ENCODE measurements at regions not wholly inside any gene's neighbourhood (a gene's known extent, or its start where the extent isn't known, plus 50 kb on each side); places are given as distances from the start of the nearest gene placed in this dataset.

DNA sequence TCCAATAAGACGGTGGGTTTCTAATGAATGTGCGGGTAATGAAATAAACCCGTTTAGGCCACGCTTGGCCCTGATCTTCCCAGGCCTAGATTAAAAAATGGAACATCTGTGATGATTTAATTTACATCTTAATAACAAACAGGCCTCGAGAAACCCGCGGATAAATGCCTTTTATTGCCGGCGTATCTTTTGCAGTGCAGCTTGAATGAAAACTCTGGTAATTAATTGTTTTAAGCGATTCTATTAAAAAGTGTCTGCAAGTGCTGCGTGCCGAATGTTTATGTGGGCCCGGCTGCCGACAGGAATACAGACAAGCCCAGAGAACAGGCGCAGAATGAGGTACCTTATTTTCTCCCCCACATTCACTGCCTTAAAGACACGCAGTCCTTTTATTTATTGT is 420.7 kb downstream of the MN1 start:
- H3K4me2 ChIP-seq (ENCODE audit: low read depth, low read length) = no peak overlapping the region
- H3K36me3 ChIP-seq (replicated peaks; ENCODE audit: insufficient read depth, low read length) = no peaks in the 10 kb centered on the region
- peaks cover 76% of the 10 kb centered on the region for H3K27me3 ChIP-seq (replicated peaks; ENCODE audit: insufficient read depth, low read length)
- H3K27ac ChIP-seq (ENCODE audit: low read length) = no peak overlapping the region
- H3K4me3 ChIP-seq (ENCODE audit: low read length) = no peak overlapping the region
- H3K4me1 ChIP-seq (ENCODE audit: low read length) = no peaks in the 10 kb centered on the region
- no peaks in the 10 kb centered on the region for H4K20me1 ChIP-seq (ENCODE audit: insufficient read depth, low read length)
- H3K9me2 ChIP-seq (replicated peaks; ENCODE audit: insufficient read depth, low read length) = no peaks in the 10 kb centered on the region
- no peaks in the 10 kb centered on the region for H3K9me3 ChIP-seq (replicated peaks; ENCODE audit: insufficient read depth, low read length)
- no peak for DNase-seq
- H3F3A ChIP-seq (ENCODE audit: insufficient read depth, low read length) = no peaks in the 10 kb centered on the region
- no peaks in the 10 kb centered on the region for H3K79me2 ChIP-seq (ENCODE audit: low read length)
- H3K9ac ChIP-seq (ENCODE audit: low read length) = no peak overlapping the region
- H2AFZ ChIP-seq (ENCODE audit: low read length) = no peak overlapping the region
- TF ChIP-seq EZH2 (optimal IDR thresholded peaks at IDR 0.05; ENCODE audit: low read depth, low read length) = no peak
- no peak for TF ChIP-seq EZH2phosphoT487 (IDR thresholded peaks at IDR 0.05; ENCODE audit: low read length)

- Histone ChIP-seq H3K9me2 (replicated peaks; ENCODE audit: insufficient read depth, low read length) (no peaks in the 10 kb centered on the region), H3K4me3 (ENCODE audit: low read length) (no peak overlapping the region), H3K27ac (ENCODE audit: low read length) (no peak overlapping the region), H3F3A (ENCODE audit: insufficient read depth, low read length) (no peaks in the 10 kb centered on the region), H3K27me3 (replicated peaks; ENCODE audit: insufficient read depth, low read length) (peaks cover 83% of the 10 kb centered on the region), H3K36me3 (replicated peaks; ENCODE audit: insufficient read depth, low read length) (no peaks in the 10 kb centered on the region), H4K20me1 (ENCODE audit: insufficient read depth, low read length) (no peaks in the 10 kb centered on the region), H3K4me1 (ENCODE audit: low read length) (no peaks in the 10 kb centered on the region), H3K9me3 (replicated peaks; ENCODE audit: insufficient read depth, low read length) (no peaks in the 10 kb centered on the region), H3K79me2 (ENCODE audit: low read length) (no peaks in the 10 kb centered on the region), H3K9ac (ENCODE audit: low read length) (no peak overlapping the region), H3K4me2 (ENCODE audit: low read depth, low read length) (no peak overlapping the region), H2AFZ (ENCODE audit: low read length) (no peak overlapping the region)
- no peak for TF ChIP-seq EZH2phosphoT487 (IDR thresholded peaks at IDR 0.05; ENCODE audit: low read length)
- no peak for TF ChIP-seq EZH2 (optimal IDR thresholded peaks at IDR 0.05; ENCODE audit: low read depth, low read length)
- TF ChIP-seq, protein P1, sequence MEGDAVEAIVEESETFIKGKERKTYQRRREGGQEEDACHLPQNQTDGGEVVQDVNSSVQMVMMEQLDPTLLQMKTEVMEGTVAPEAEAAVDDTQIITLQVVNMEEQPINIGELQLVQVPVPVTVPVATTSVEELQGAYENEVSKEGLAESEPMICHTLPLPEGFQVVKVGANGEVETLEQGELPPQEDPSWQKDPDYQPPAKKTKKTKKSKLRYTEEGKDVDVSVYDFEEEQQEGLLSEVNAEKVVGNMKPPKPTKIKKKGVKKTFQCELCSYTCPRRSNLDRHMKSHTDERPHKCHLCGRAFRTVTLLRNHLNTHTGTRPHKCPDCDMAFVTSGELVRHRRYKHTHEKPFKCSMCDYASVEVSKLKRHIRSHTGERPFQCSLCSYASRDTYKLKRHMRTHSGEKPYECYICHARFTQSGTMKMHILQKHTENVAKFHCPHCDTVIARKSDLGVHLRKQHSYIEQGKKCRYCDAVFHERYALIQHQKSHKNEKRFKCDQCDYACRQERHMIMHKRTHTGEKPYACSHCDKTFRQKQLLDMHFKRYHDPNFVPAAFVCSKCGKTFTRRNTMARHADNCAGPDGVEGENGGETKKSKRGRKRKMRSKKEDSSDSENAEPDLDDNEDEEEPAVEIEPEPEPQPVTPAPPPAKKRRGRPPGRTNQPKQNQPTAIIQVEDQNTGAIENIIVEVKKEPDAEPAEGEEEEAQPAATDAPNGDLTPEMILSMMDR (IDR thresholded peaks at IDR 0.05; ENCODE audit: low read length) = no peak
- DNase-seq = no peak
Observed at GRCh38 chr22:27381552-27381951, 420.0 kb downstream of the MN1 start.

DNA sequence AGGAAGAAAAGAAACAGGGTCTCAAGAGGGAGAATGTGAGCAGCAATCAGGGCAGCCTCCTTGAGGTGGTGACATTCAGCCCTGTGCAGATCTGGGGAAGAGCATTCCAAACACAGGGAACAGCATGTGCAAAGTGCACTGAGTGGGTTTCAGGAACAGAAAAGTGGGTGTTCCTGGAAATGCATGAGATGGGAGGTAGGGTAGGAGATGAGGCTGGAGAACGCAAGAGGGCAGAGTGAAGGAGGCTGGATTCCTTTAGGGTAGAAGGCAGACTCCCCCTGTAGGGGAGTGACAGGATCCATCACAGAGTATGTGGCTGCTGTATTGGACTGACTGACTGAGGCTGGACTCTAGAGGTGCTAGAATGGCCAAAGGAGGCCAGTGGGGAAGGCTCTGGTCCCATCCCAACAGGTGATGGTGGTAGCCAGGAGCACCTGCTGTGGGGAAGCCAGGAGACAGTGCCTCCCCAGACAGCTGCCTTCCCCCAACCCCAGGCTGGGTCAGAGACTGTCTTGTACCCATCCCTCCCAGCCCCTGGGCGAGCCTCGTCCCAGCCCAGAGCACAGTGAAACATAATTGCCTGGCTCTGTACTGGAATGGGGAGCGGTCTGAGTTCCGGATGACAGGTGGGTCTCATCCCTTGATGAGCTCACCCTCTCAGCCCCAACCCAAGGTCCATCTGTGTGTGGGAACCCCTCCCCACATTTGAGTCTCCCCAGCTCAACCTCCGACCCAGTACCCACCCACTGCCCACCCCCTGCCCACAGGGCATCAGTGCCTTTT is 419.4 kb downstream of the MN1 start:
- H3K79me2 ChIP-seq (ENCODE audit: low read length) = no peaks in the 10 kb centered on the region
- no peak overlapping the region for H3K27ac ChIP-seq (ENCODE audit: low read length)
- H4K20me1 ChIP-seq (ENCODE audit: insufficient read depth, low read length) = no peaks in the 10 kb centered on the region
- no peaks in the 10 kb centered on the region for H3K9me3 ChIP-seq (replicated peaks; ENCODE audit: insufficient read depth, low read length)
- no peak for DNase-seq
- H2AFZ ChIP-seq (ENCODE audit: low read length) = no peak overlapping the region
- H3K36me3 ChIP-seq (replicated peaks; ENCODE audit: insufficient read depth, low read length) = no peaks in the 10 kb centered on the region
- no peaks in the 10 kb centered on the region for H3K4me1 ChIP-seq (ENCODE audit: low read length)
- no peak overlapping the region for H3K4me2 ChIP-seq (ENCODE audit: low read depth, low read length)
- no peaks in the 10 kb centered on the region for H3K9me2 ChIP-seq (replicated peaks; ENCODE audit: insufficient read depth, low read length)
- H3K9ac ChIP-seq (ENCODE audit: low read length) = no peak overlapping the region
- H3F3A ChIP-seq (ENCODE audit: insufficient read depth, low read length) = no peaks in the 10 kb centered on the region
- peaks cover 89% of the 10 kb centered on the region for H3K27me3 ChIP-seq (replicated peaks; ENCODE audit: insufficient read depth, low read length)
- TF ChIP-seq EZH2phosphoT487 (IDR thresholded peaks at IDR 0.05; ENCODE audit: low read length) (no peak), EZH2 (optimal IDR thresholded peaks at IDR 0.05; ENCODE audit: low read depth, low read length) (no peak)
- TF ChIP-seq, protein P1 (IDR thresholded peaks at IDR 0.05; ENCODE audit: low read length) = no peak
- no peak overlapping the region for H3K4me3 ChIP-seq (ENCODE audit: low read length)

DNA sequence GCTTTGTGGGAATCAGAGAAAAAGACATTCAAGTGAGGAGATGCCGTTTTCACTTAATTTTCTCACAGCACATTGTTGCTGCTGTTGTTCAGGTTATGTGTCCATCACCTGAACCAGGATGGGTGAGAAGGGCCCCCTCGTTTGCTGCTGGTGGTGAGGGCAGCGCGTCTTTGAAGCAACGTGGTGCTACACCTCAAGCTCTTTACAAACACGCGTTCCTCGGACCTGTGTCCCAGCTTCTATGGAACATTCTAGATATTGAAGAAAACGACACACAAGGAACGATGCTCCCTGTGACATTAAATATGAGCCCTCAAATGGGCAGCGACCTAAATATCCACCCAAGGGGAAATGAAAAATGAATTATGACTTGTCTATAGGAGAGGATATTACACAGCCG is 418.6 kb downstream of the MN1 start:
- H3K4me2 ChIP-seq (ENCODE audit: low read depth, low read length) = no peak overlapping the region
- DNase-seq = no peak
- peaks cover 94% of the 10 kb centered on the region for H3K27me3 ChIP-seq (replicated peaks; ENCODE audit: insufficient read depth, low read length)
- no peak overlapping the region for H3K4me3 ChIP-seq (ENCODE audit: low read length)
- H3K36me3 ChIP-seq (replicated peaks; ENCODE audit: insufficient read depth, low read length) = no peaks in the 10 kb centered on the region
- H3K27ac ChIP-seq (ENCODE audit: low read length) = no peak overlapping the region
- no peaks in the 10 kb centered on the region for H3K9me3 ChIP-seq (replicated peaks; ENCODE audit: insufficient read depth, low read length)
- H3K4me1 ChIP-seq (ENCODE audit: low read length) = no peaks in the 10 kb centered on the region
- H3K9me2 ChIP-seq (replicated peaks; ENCODE audit: insufficient read depth, low read length) = no peaks in the 10 kb centered on the region
- H3K79me2 ChIP-seq (ENCODE audit: low read length) = no peaks in the 10 kb centered on the region
- H3F3A ChIP-seq (ENCODE audit: insufficient read depth, low read length) = no peaks in the 10 kb centered on the region
- no peak overlapping the region for H3K9ac ChIP-seq (ENCODE audit: low read length)
- no peaks in the 10 kb centered on the region for H4K20me1 ChIP-seq (ENCODE audit: insufficient read depth, low read length)
- no peak overlapping the region for H2AFZ ChIP-seq (ENCODE audit: low read length)
- TF ChIP-seq EZH2phosphoT487 (IDR thresholded peaks at IDR 0.05; ENCODE audit: low read length) = no peak
- TF ChIP-seq, protein P1 (IDR thresholded peaks at IDR 0.05; ENCODE audit: low read length) = no peak
- TF ChIP-seq EZH2 (optimal IDR thresholded peaks at IDR 0.05; ENCODE audit: low read depth, low read length) = no peak

Measured in MM.1S (cell line).